ENCODE measurements at regions not wholly inside any gene's neighbourhood (a gene's known extent, or its start where the extent isn't known, plus 50 kb on each side); places are given as distances from the start of the nearest gene placed in this dataset.

DNA sequence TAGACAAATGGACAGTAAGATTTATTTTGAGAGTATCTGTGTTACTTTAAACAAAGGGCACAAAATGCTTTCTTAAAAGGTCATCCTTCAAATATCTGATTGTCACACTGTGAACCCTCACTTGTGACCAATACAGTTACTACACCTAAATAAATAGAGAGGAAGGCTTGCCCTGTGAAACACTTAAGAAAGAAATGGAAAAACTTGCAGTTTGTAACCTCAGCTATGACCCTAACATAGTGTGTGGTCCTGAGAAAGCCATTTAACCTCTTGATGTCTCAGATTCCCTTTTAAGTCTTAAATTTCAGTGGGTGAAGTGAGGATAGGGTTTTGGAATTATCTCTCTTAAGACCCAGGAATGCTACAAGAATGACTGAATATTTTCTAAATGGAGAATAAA is 126.7 kb upstream of the SLC27A6 start:
- no peaks in the 10 kb centered on the region for H3K27me3 ChIP-seq (replicated peaks; ENCODE audit: control insufficient read depth, insufficient read depth, low read length)
- no peak overlapping the region for H3K4me3 Mint-ChIP-seq (ENCODE audit: unreplicated experiment)
- H3K4me1 Mint-ChIP-seq (ENCODE audit: low read depth, unreplicated experiment), result peaks cover 6% of the 10 kb centered on the region
- ChIA-PET CTCF (no interaction called here), POLR2A (no interaction called here)
- TF ChIP-seq, protein P1, sequence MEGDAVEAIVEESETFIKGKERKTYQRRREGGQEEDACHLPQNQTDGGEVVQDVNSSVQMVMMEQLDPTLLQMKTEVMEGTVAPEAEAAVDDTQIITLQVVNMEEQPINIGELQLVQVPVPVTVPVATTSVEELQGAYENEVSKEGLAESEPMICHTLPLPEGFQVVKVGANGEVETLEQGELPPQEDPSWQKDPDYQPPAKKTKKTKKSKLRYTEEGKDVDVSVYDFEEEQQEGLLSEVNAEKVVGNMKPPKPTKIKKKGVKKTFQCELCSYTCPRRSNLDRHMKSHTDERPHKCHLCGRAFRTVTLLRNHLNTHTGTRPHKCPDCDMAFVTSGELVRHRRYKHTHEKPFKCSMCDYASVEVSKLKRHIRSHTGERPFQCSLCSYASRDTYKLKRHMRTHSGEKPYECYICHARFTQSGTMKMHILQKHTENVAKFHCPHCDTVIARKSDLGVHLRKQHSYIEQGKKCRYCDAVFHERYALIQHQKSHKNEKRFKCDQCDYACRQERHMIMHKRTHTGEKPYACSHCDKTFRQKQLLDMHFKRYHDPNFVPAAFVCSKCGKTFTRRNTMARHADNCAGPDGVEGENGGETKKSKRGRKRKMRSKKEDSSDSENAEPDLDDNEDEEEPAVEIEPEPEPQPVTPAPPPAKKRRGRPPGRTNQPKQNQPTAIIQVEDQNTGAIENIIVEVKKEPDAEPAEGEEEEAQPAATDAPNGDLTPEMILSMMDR (IDR thresholded peaks at IDR 0.05; ENCODE audit: insufficient read depth in 1 of 2, low read depth in 1 of 2, low read length in 1 of 2, severe bottlenecking in 1 of 2, unreplicated experiment in 1 of 2), result no peak
- intact Hi-C loops (cut with micrococcal nuclease; ENCODE audit: unreplicated experiment), result no loop called here
- H3K9me3 ChIP-seq, result peaks cover 2% of the 10 kb centered on the region; the same call in 1 of the 2 replicates
- peaks cover 18% of the 10 kb centered on the region for H3K9me3 Mint-ChIP-seq (ENCODE audit: unreplicated experiment)
- H3K27me3 Mint-ChIP-seq (ENCODE audit: insufficient read depth, unreplicated experiment), result no peaks in the 10 kb centered on the region
- H3K36me3 ChIP-seq (ENCODE audit: control insufficient read depth, insufficient read depth, low read length), result no peaks in the 10 kb centered on the region
- H3K4me1 ChIP-seq, result 0 out of 2 replicates have a peak, but pooled peaks cover 7% of the 10 kb centered on the region
- H3K27ac Mint-ChIP-seq (ENCODE audit: unreplicated experiment), result no peak overlapping the region
- H3K36me3 Mint-ChIP-seq (ENCODE audit: insufficient read depth, unreplicated experiment), result no peaks in the 10 kb centered on the region
- BruUV-seq (replicated peaks), result no TSS peak
- no peak overlapping the region for H3K4me3 ChIP-seq (ENCODE audit: low read depth, low read length)
- no peak for DNase-seq

GRCh38 chr5:128842241-128842640 is 123.0 kb upstream of the SLC27A6 start:
- DNase-seq, result no peak
- H3K9me3 ChIP-seq, result no peaks in the 10 kb centered on the region
- no peaks in the 10 kb centered on the region for H3K4me1 ChIP-seq
- TF ChIP-seq, protein P1 (IDR thresholded peaks at IDR 0.05; ENCODE audit: insufficient read depth in 1 of 2, low read depth in 1 of 2, low read length in 1 of 2, severe bottlenecking in 1 of 2, unreplicated experiment in 1 of 2), result no peak
- Mint-ChIP-seq H3K27me3 (ENCODE audit: insufficient read depth, unreplicated experiment) (no peaks in the 10 kb centered on the region), H3K27ac (ENCODE audit: unreplicated experiment) (no peak overlapping the region), H3K4me1 (ENCODE audit: low read depth, unreplicated experiment) (no peaks in the 10 kb centered on the region), H3K36me3 (ENCODE audit: insufficient read depth, unreplicated experiment) (no peaks in the 10 kb centered on the region), H3K9me3 (ENCODE audit: unreplicated experiment) (peaks cover 16% of the 10 kb centered on the region), H3K4me3 (ENCODE audit: unreplicated experiment) (no peak overlapping the region)
- no peaks in the 10 kb centered on the region for H3K36me3 ChIP-seq (ENCODE audit: control insufficient read depth, insufficient read depth, low read length)
- no peak overlapping the region for H3K4me3 ChIP-seq (ENCODE audit: low read depth, low read length)
- intact Hi-C loops (cut with micrococcal nuclease; ENCODE audit: unreplicated experiment), result loop anchor here (5.0 to 10.0 kb wide), 2 partner anchors 417 to 1280 kb away; no protein-coding TSS in a partner anchor
- POLR2A ChIA-PET, result no interaction called here
- CTCF ChIA-PET, result no interaction called here
- no TSS peak for BruUV-seq (replicated peaks)
- H3K27me3 ChIP-seq (replicated peaks; ENCODE audit: control insufficient read depth, insufficient read depth, low read length), result no peaks in the 10 kb centered on the region

- Histone ChIP-seq H3K27me3 (replicated peaks; ENCODE audit: control insufficient read depth, insufficient read depth, low read length) (no peaks in the 10 kb centered on the region), H3K9me3 (peaks cover 10% of the 10 kb centered on the region; the same call in 1 of the 2 replicates), H3K36me3 (ENCODE audit: control insufficient read depth, insufficient read depth, low read length) (no peaks in the 10 kb centered on the region), H3K4me3 (ENCODE audit: low read depth, low read length) (no peak overlapping the region), H3K4me1 (no peaks in the 10 kb centered on the region)
- BruUV-seq (replicated peaks), result no TSS peak
- POLR2A ChIA-PET, result no interaction called here
- no peaks in the 10 kb centered on the region for H3K36me3 Mint-ChIP-seq (ENCODE audit: insufficient read depth, unreplicated experiment)
- no peak for DNase-seq
- peaks cover 38% of the 10 kb centered on the region for H3K9me3 Mint-ChIP-seq (ENCODE audit: unreplicated experiment)
- no peak overlapping the region for H3K27ac Mint-ChIP-seq (ENCODE audit: unreplicated experiment)
- H3K4me1 Mint-ChIP-seq (ENCODE audit: low read depth, unreplicated experiment), result no peaks in the 10 kb centered on the region
- H3K4me3 Mint-ChIP-seq (ENCODE audit: unreplicated experiment), result no peak overlapping the region
- TF ChIP-seq, protein P1 (IDR thresholded peaks at IDR 0.05; ENCODE audit: insufficient read depth in 1 of 2, low read depth in 1 of 2, low read length in 1 of 2, severe bottlenecking in 1 of 2, unreplicated experiment in 1 of 2), result peak in 1 of 2 experiments; percentile 29
- no peaks in the 10 kb centered on the region for H3K27me3 Mint-ChIP-seq (ENCODE audit: insufficient read depth, unreplicated experiment)
- CTCF ChIA-PET, result no interaction called here
- intact Hi-C loops (cut with micrococcal nuclease; ENCODE audit: unreplicated experiment), result loop anchor here (1.0 to 10.0 kb wide), 6 partner anchors 170 to 1282 kb away; no protein-coding TSS in a partner anchor
Measured at GRCh38 chr5:128844354-128844923, 120.8 kb upstream of the SLC27A6 start.
